ENCODE measurements at regions not wholly inside any gene's neighbourhood (a gene's known extent, or its start where the extent isn't known, plus 50 kb on each side); places are given as distances from the start of the nearest gene placed in this dataset.

DNA sequence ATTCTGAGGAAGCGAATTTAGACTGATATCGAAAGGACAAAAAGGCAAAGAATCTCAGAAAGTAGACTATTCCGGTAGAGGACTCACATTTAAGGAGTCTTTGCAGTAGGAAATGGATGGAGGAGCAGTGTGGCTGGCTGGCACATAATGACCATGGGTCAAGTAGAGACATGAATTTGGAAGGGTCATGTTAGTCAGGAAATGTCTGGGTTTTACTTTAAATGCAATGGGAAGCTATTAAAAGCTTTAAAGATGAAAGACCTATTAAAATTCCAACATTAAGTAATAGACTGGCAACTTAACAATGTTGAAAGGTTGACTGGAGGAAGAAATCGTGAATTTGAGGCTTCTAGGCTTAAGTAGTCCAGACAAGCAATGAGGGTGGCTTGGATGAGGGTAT lies 90.0 kb upstream of the SEMA3C start:
- Mint-ChIP-seq H3K4me1 (no peaks in the 10 kb centered on the region), H3K27ac (no peak overlapping the region), H3K36me3 (no peaks in the 10 kb centered on the region), H3K9me3 (peaks cover 3 to 21% (median 11%) of the 10 kb centered on the region in 8 donors), H3K4me3 (peak overlapping the region in 1 of 8 donors; percentile 41), H3K27me3 (no peaks in the 10 kb centered on the region)
- H3K4me3 ChIP-seq (ENCODE audit: low read length in 2 of 2): no peak overlapping the region
- H3K27me3 ChIP-seq (ENCODE audit: insufficient read depth, low read length): no peaks in the 10 kb centered on the region
- intact Hi-C loops (cut with micrococcal nuclease): no loop called here
- POLR2A ChIA-PET (ENCODE audit: partially characterized antibody): no interaction called here
- H3K9me3 ChIP-seq (ENCODE audit: control insufficient read depth in 1 of 2, low read length in 2 of 2): no peaks in the 10 kb centered on the region
- no peaks in the 10 kb centered on the region for H3K4me1 ChIP-seq (ENCODE audit: insufficient read depth, low read length)
- H3K27ac ChIP-seq (ENCODE audit: low read depth, low read length): no peak overlapping the region
- no peaks in the 10 kb centered on the region for H3K36me3 ChIP-seq (ENCODE audit: insufficient read depth, low read length)
- CTCF ChIA-PET (ENCODE audit: partially characterized antibody): no interaction called here
- DNase-seq: no peak

DNA sequence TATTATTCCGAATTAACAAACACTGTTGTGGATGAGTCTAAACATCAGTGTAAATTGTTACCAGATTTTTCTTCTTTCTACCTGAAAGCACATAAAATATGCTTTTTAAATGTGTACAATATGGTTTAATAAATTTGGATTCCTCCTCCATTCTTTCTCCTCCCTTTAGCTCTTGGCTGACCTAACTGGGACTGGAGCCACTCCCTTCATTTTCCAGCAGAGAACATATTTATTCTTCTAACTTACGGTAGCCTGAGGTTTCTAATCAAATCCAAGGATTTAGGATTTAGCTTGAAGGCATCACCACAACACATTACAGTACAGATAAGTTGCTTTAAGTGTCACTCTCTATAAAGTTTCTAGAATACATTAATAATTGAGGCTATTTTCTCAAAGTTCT lies 88.2 kb upstream of the SEMA3C start:
- Mint-ChIP-seq H3K9me3 (peaks cover 0 to 16% (median 7%) of the 10 kb centered on the region in 8 donors), H3K4me3 (no peak overlapping the region), H3K4me1 (no peaks in the 10 kb centered on the region), H3K36me3 (no peaks in the 10 kb centered on the region), H3K27me3 (no peaks in the 10 kb centered on the region), H3K27ac (no peak overlapping the region)
- Histone ChIP-seq H3K4me1 (ENCODE audit: insufficient read depth, low read length) (no peaks in the 10 kb centered on the region), H3K27ac (ENCODE audit: low read depth, low read length) (no peak overlapping the region), H3K27me3 (ENCODE audit: insufficient read depth, low read length) (no peaks in the 10 kb centered on the region), H3K36me3 (ENCODE audit: insufficient read depth, low read length) (no peaks in the 10 kb centered on the region), H3K4me3 (ENCODE audit: low read length in 2 of 2) (no peak overlapping the region), H3K9me3 (ENCODE audit: control insufficient read depth in 1 of 2, low read length in 2 of 2) (no peaks in the 10 kb centered on the region)
- POLR2A ChIA-PET (ENCODE audit: partially characterized antibody): no interaction called here
- CTCF ChIA-PET (ENCODE audit: partially characterized antibody): no interaction called here
- intact Hi-C loops (cut with micrococcal nuclease): no loop called here
- DNase-seq: no peak

DNA sequence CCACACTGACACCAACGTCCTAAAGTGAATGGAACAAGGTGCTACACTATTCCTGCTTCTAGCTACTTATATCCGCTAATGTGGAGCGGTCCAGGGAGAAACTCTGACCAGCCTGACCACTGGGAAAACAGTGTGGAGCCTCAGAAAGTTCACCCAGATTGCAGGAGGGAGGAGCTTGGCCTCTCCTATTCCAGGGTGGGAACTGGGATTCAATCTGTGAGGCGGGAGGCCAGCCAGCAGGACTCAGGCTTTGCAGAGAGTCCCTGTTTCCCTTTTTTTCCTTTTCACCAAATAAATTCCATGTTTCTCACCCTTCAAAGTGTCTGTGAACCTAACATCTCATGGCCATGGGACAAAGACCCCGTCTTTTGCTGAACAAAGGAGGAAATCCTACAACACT lies 86.4 kb upstream of the SEMA3C start:
- Mint-ChIP-seq H3K4me1 (no peaks in the 10 kb centered on the region), H3K36me3 (no peaks in the 10 kb centered on the region), H3K27me3 (no peaks in the 10 kb centered on the region), H3K9me3 (peaks cover 0 to 17% (median 8%) of the 10 kb centered on the region in 8 donors), H3K27ac (no peak overlapping the region), H3K4me3 (no peak overlapping the region)
- no peak overlapping the region for H3K4me3 ChIP-seq (ENCODE audit: low read length in 2 of 2)
- H3K27me3 ChIP-seq (ENCODE audit: insufficient read depth, low read length): no peaks in the 10 kb centered on the region
- no peak overlapping the region for H3K27ac ChIP-seq (ENCODE audit: low read depth, low read length)
- no peaks in the 10 kb centered on the region for H3K36me3 ChIP-seq (ENCODE audit: insufficient read depth, low read length)
- no peaks in the 10 kb centered on the region for H3K9me3 ChIP-seq (ENCODE audit: control insufficient read depth in 1 of 2, low read length in 2 of 2)
- ChIA-PET POLR2A (ENCODE audit: partially characterized antibody) (no interaction called here), CTCF (ENCODE audit: partially characterized antibody) (no interaction called here)
- no peak for DNase-seq
- intact Hi-C loops (cut with micrococcal nuclease): no loop called here
- H3K4me1 ChIP-seq (ENCODE audit: insufficient read depth, low read length): no peaks in the 10 kb centered on the region

DNA sequence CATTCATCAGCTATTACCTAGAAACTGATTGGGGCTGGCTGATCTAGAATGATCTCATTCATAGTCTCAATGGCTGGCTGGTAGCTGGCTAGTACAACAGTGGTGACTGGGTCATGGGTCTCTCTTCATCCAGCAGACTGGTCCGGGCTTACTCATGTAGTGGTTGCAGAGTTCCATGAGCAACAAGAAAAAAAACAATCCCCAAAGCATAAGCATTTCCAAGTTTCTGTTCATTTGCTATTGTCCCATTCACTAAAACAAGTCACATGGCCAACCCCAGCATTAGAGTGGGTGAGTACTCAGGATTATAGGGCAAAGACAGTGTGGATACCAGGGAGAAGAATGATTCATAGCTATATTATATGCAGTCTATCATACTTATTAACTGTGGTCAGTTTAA lies 85.2 kb upstream of the SEMA3C start:
- POLR2A ChIA-PET (ENCODE audit: partially characterized antibody): no interaction called here

DNA sequence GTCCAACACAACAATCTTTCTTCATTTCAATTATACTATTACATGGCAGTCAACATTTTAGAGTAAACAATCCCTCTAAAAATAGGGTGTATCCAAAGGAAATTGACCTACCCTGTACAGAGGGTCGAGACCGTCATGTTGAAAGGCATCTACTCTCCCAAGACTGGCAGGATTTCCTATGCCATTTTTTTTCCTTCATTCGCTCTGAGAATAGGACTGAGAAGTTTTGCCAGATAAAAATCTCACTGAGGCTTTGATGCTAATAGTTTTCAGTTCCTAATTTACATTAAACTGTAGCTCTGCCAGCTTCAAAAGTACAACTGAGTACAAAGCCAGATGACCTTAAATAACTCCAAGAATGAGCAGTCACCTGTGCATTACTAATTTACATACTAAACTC lies 84.5 kb upstream of the SEMA3C start:
- DNase-seq: no peak
- no peaks in the 10 kb centered on the region for H3K4me1 ChIP-seq (ENCODE audit: insufficient read depth, low read length)
- no peaks in the 10 kb centered on the region for H3K4me1 Mint-ChIP-seq
- ChIA-PET CTCF (ENCODE audit: partially characterized antibody) (no interaction called here), POLR2A (ENCODE audit: partially characterized antibody) (no interaction called here)
- intact Hi-C loops (cut with micrococcal nuclease): no loop called here
- no peak overlapping the region for H3K27ac ChIP-seq (ENCODE audit: low read depth, low read length)
- peaks cover 2 to 17% (median 9%) of the 10 kb centered on the region in 8 donors for H3K9me3 Mint-ChIP-seq
- H3K27me3 Mint-ChIP-seq: no peaks in the 10 kb centered on the region
- no peak overlapping the region for H3K4me3 Mint-ChIP-seq
- no peaks in the 10 kb centered on the region for H3K9me3 ChIP-seq (ENCODE audit: control insufficient read depth in 1 of 2, low read length in 2 of 2)
- H3K36me3 ChIP-seq (ENCODE audit: insufficient read depth, low read length): no peaks in the 10 kb centered on the region
- no peak overlapping the region for H3K27ac Mint-ChIP-seq
- no peaks in the 10 kb centered on the region for H3K27me3 ChIP-seq (ENCODE audit: insufficient read depth, low read length)
- H3K36me3 Mint-ChIP-seq: no peaks in the 10 kb centered on the region
- no peak overlapping the region for H3K4me3 ChIP-seq (ENCODE audit: low read length in 2 of 2)

More for the DNA sequence above, 85.2 kb upstream of the SEMA3C start:
- no peaks in the 10 kb centered on the region for H3K9me3 ChIP-seq (ENCODE audit: control insufficient read depth in 1 of 2, low read length in 2 of 2)
- no peaks in the 10 kb centered on the region for H3K36me3 ChIP-seq (ENCODE audit: insufficient read depth, low read length)
- Mint-ChIP-seq H3K9me3 (peaks cover 2 to 17% (median 12%) of the 10 kb centered on the region in 8 donors), H3K36me3 (no peaks in the 10 kb centered on the region), H3K4me3 (no peak overlapping the region), H3K27me3 (no peaks in the 10 kb centered on the region), H3K4me1 (no peaks in the 10 kb centered on the region), H3K27ac (no peak overlapping the region)
- no peak for DNase-seq
- no peak overlapping the region for H3K4me3 ChIP-seq (ENCODE audit: low read length in 2 of 2)
- intact Hi-C loops (cut with micrococcal nuclease): no loop called here
- no peak overlapping the region for H3K27ac ChIP-seq (ENCODE audit: low read depth, low read length)
- no peaks in the 10 kb centered on the region for H3K27me3 ChIP-seq (ENCODE audit: insufficient read depth, low read length)
- CTCF ChIA-PET (ENCODE audit: partially characterized antibody): no interaction called here
- H3K4me1 ChIP-seq (ENCODE audit: insufficient read depth, low read length): no peaks in the 10 kb centered on the region

DNA sequence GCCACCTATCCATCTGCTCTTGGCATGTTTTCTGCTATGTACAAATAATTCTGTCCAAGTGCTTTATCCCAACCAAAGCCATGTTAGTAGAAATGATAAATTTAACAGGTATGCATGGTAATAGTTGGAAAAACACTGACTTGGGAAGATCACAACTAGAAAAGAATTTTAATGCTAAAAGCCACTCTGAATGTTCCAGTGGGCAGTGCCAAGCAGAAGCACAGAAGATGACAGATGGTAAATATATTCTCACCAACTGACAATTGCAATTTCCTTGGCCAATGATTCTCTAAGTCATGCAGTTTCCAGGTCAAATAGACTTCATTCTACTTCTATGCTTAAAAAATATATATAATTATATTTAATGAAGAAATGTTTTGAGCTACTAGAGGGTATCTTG lies 83.6 kb upstream of the SEMA3C start:
- Mint-ChIP-seq H3K4me1 (no peaks in the 10 kb centered on the region), H3K4me3 (no peak overlapping the region), H3K27me3 (no peaks in the 10 kb centered on the region), H3K27ac (no peak overlapping the region), H3K9me3 (peaks cover 2 to 14% (median 9%) of the 10 kb centered on the region in 8 donors), H3K36me3 (no peaks in the 10 kb centered on the region)
- CTCF ChIA-PET (ENCODE audit: partially characterized antibody): no interaction called here
- Histone ChIP-seq H3K4me1 (ENCODE audit: insufficient read depth, low read length) (no peaks in the 10 kb centered on the region), H3K9me3 (ENCODE audit: control insufficient read depth in 1 of 2, low read length in 2 of 2) (no peaks in the 10 kb centered on the region), H3K27me3 (ENCODE audit: insufficient read depth, low read length) (no peaks in the 10 kb centered on the region), H3K27ac (ENCODE audit: low read depth, low read length) (no peak overlapping the region), H3K4me3 (ENCODE audit: low read length in 2 of 2) (no peak overlapping the region), H3K36me3 (ENCODE audit: insufficient read depth, low read length) (no peaks in the 10 kb centered on the region)
- POLR2A ChIA-PET (ENCODE audit: partially characterized antibody): no interaction called here
- no peak for DNase-seq
- intact Hi-C loops (cut with micrococcal nuclease): no loop called here

DNA sequence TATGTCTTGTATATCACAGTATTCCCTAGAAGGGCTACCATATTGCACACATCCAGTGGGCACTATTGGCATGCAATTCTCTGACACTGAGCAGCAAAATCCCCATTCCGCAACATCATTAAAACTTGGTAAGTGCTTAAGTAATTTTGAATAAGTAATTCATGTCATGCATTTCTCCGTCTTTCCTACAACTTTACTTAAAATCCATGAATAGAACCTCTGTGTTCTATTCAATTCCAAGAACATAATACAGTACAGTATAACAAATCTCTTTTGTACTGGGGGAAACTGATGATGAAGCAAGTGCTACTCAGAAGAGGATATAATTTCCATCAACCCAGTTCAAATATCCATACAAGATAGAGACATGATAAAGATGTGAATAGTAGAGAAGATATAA lies 80.9 kb upstream of the SEMA3C start:
- H3K27ac Mint-ChIP-seq: no peak overlapping the region
- H3K36me3 Mint-ChIP-seq: no peaks in the 10 kb centered on the region
- no peaks in the 10 kb centered on the region for H3K36me3 ChIP-seq (ENCODE audit: insufficient read depth, low read length)
- no peaks in the 10 kb centered on the region for H3K4me1 ChIP-seq (ENCODE audit: insufficient read depth, low read length)
- no peaks in the 10 kb centered on the region for H3K9me3 ChIP-seq (ENCODE audit: control insufficient read depth in 1 of 2, low read length in 2 of 2)
- H3K4me1 Mint-ChIP-seq: no peaks in the 10 kb centered on the region
- ChIA-PET POLR2A (ENCODE audit: partially characterized antibody) (no interaction called here), CTCF (ENCODE audit: partially characterized antibody) (no interaction called here)
- no peak for DNase-seq
- no peaks in the 10 kb centered on the region for H3K27me3 Mint-ChIP-seq
- H3K4me3 ChIP-seq (ENCODE audit: low read length in 2 of 2): no peak overlapping the region
- H3K27ac ChIP-seq (ENCODE audit: low read depth, low read length): no peak overlapping the region
- peaks cover 2 to 22% (median 13%) of the 10 kb centered on the region in 8 donors for H3K9me3 Mint-ChIP-seq
- no peak overlapping the region for H3K4me3 Mint-ChIP-seq
- intact Hi-C loops (cut with micrococcal nuclease): no loop called here
- no peaks in the 10 kb centered on the region for H3K27me3 ChIP-seq (ENCODE audit: insufficient read depth, low read length)

DNA sequence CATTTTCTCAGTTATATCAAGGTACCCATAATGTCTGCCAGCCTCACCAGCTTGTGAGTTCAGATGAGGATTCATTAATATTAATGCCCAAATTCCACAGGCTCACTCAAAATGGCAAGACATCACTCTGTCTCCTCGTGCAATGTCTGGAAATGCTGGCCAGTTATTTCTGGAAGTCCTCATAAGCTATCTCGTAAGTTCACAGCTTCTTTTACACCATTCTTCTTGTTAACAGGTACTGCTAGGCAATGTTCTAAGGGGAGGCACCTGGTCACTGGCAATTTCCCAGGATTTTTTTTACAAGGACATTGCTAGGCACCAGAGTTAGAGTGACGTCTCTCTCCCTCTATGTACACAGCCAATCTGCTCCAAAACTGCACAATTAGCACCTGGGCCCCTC lies 80.2 kb upstream of the SEMA3C start:
- intact Hi-C loops (cut with micrococcal nuclease): no loop called here
- peaks cover 2 to 26% (median 12%) of the 10 kb centered on the region in 8 donors for H3K9me3 Mint-ChIP-seq
- no peak overlapping the region for H3K27ac Mint-ChIP-seq
- no peaks in the 10 kb centered on the region for H3K4me1 Mint-ChIP-seq
- Histone ChIP-seq H3K36me3 (ENCODE audit: insufficient read depth, low read length) (no peaks in the 10 kb centered on the region), H3K9me3 (ENCODE audit: control insufficient read depth in 1 of 2, low read length in 2 of 2) (no peaks in the 10 kb centered on the region), H3K27me3 (ENCODE audit: insufficient read depth, low read length) (no peaks in the 10 kb centered on the region), H3K27ac (ENCODE audit: low read depth, low read length) (no peak overlapping the region), H3K4me3 (ENCODE audit: low read length in 2 of 2) (no peak overlapping the region), H3K4me1 (ENCODE audit: insufficient read depth, low read length) (no peaks in the 10 kb centered on the region)
- no peak for DNase-seq
- no peaks in the 10 kb centered on the region for H3K36me3 Mint-ChIP-seq
- CTCF ChIA-PET (ENCODE audit: partially characterized antibody): no interaction called here
- no peaks in the 10 kb centered on the region for H3K27me3 Mint-ChIP-seq
- no peak overlapping the region for H3K4me3 Mint-ChIP-seq
- POLR2A ChIA-PET (ENCODE audit: partially characterized antibody): no interaction called here

Data from CD4-positive, alpha-beta memory T cell (primary cell).